WTC11 (cell line): ENCODE measurements at regions not wholly inside any gene's neighbourhood (a gene's known extent, or its start where the extent isn't known, plus 50 kb on each side); places are given as distances from the start of the nearest gene placed in this dataset.

Source experiments
- CTCF ChIP-seq: fragments of 200-600 bp; IDR thresholded peaks from 2 replicates; pipeline ENCODE4 v1.8.0; 2022; ENCODE audit warnings: antibody characterized with exemption
- JUN ChIP-seq: sonication (generic); formaldehyde crosslinking; IDR thresholded peaks from 2 replicates; pipeline ENCODE4 v1.8.0; 2023; ENCODE audit warnings: mild to moderate bottlenecking, missing genetic modification reagents
- MAX ChIP-seq: sonication (generic); formaldehyde crosslinking; IDR thresholded peaks from 2 replicates; pipeline ENCODE4 v1.8.0; 2022; ENCODE audit warnings: mild to moderate bottlenecking, missing genetic modification reagents
- USF1 ChIP-seq: sonication (generic); formaldehyde crosslinking; IDR thresholded peaks from 2 replicates; pipeline ENCODE4 v1.8.0; 2022; ENCODE audit warnings: mild to moderate bottlenecking, missing genetic modification reagents
- USF2 ChIP-seq: sonication (generic); formaldehyde crosslinking; IDR thresholded peaks from 2 replicates; pipeline ENCODE4 v1.8.1; 2023; ENCODE audit warnings: mild to moderate bottlenecking, missing genetic modification reagents, moderate library complexity
- ZNF416 ChIP-seq: fragments of 250-450 bp; sonication (Bioruptor Pico); IDR thresholded peaks from 2 replicates; pipeline ENCODE4 v1.9.0; 2021; ENCODE audit warnings: mild to moderate bottlenecking, inconsistent platforms
- TF ChIP-seq, protein P1 (sequence below): sonication (generic); formaldehyde crosslinking; IDR thresholded peaks from 2 replicates; pipeline ENCODE4 v1.8.1; 2023; ENCODE audit warnings: mild to moderate bottlenecking, missing genetic modification reagents, borderline replicate concordance

- no peak for TF ChIP-seq MAX
- no peak for TF ChIP-seq CTCF
- TF ChIP-seq USF2 (CRISPR knock-in tag), result no peak
- TF ChIP-seq USF1 (CRISPR knock-in tag), result no peak
- TF ChIP-seq, protein P1, sequence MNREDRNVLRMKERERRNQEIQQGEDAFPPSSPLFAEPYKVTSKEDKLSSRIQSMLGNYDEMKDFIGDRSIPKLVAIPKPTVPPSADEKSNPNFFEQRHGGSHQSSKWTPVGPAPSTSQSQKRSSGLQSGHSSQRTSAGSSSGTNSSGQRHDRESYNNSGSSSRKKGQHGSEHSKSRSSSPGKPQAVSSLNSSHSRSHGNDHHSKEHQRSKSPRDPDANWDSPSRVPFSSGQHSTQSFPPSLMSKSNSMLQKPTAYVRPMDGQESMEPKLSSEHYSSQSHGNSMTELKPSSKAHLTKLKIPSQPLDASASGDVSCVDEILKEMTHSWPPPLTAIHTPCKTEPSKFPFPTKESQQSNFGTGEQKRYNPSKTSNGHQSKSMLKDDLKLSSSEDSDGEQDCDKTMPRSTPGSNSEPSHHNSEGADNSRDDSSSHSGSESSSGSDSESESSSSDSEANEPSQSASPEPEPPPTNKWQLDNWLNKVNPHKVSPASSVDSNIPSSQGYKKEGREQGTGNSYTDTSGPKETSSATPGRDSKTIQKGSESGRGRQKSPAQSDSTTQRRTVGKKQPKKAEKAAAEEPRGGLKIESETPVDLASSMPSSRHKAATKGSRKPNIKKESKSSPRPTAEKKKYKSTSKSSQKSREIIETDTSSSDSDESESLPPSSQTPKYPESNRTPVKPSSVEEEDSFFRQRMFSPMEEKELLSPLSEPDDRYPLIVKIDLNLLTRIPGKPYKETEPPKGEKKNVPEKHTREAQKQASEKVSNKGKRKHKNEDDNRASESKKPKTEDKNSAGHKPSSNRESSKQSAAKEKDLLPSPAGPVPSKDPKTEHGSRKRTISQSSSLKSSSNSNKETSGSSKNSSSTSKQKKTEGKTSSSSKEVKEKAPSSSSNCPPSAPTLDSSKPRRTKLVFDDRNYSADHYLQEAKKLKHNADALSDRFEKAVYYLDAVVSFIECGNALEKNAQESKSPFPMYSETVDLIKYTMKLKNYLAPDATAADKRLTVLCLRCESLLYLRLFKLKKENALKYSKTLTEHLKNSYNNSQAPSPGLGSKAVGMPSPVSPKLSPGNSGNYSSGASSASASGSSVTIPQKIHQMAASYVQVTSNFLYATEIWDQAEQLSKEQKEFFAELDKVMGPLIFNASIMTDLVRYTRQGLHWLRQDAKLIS, result no peak
- no peak for TF ChIP-seq ZNF416 (CRISPR knock-in tag)
- TF ChIP-seq JUN, result no peak
These were observed 56.0 kb upstream of the NEBL start for GRCh38 chr10:20953120-20953519.
